Coronary artery (tissue), 2 donors: ENCODE measurements at regions not wholly inside any gene's neighbourhood (a gene's known extent, or its start where the extent isn't known, plus 50 kb on each side); places are given as distances from the start of the nearest gene placed in this dataset.

Experiments
- DNase-seq: peaks from one replicate; pipeline ENCODE4 v3.0.0-alpha.2; 2017; ENCODE audit warnings: low spot score
- H3K27ac ChIP-seq, 2 donors: fragments of 200-600 bp; sonication (generic); one replicate each; pipeline ENCODE4 v1.5.1; 2016 to 2019
- H3K4me3 ChIP-seq: fragments of 200-600 bp; sonication (generic); 2 replicates; pipeline ENCODE4 v1.5.1; 2016; ENCODE audit warnings: mild to moderate bottlenecking, moderate library complexity
- TF ChIP-seq, protein P1 (sequence below): fragments of 200-600 bp; sonication (generic); IDR thresholded peaks from one replicate; pipeline ENCODE4 v1.5.1; 2019; ENCODE audit warnings: antibody characterized with exemption

DNA sequence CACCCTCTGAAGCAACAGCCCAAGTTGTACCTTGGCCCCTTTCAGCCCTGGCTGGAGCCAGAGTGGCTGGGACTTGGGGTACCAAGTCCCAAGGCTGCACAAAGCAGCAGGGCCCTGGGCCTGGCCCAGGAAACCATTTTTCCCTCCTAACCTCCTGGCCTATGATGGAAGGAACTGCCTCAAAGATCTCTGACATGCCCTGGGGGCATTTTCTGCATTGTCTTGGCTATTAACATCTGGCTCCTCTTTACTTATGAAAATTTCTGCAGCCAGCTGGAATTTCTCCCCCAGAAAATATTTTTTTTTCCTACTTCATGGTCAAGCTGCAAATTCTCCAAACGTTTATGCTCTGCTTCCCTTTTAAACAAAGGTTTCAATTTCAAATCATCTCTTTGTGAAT is 269.4 kb upstream of the CDYL start:
- TF ChIP-seq, protein P1, sequence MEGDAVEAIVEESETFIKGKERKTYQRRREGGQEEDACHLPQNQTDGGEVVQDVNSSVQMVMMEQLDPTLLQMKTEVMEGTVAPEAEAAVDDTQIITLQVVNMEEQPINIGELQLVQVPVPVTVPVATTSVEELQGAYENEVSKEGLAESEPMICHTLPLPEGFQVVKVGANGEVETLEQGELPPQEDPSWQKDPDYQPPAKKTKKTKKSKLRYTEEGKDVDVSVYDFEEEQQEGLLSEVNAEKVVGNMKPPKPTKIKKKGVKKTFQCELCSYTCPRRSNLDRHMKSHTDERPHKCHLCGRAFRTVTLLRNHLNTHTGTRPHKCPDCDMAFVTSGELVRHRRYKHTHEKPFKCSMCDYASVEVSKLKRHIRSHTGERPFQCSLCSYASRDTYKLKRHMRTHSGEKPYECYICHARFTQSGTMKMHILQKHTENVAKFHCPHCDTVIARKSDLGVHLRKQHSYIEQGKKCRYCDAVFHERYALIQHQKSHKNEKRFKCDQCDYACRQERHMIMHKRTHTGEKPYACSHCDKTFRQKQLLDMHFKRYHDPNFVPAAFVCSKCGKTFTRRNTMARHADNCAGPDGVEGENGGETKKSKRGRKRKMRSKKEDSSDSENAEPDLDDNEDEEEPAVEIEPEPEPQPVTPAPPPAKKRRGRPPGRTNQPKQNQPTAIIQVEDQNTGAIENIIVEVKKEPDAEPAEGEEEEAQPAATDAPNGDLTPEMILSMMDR = no peak
- Histone ChIP-seq H3K4me3 (no peak overlapping the region), H3K27ac (no peak overlapping the region)
- no peak for DNase-seq

- TF ChIP-seq, protein P1 = no peak
- no peak overlapping the region for H3K4me3 ChIP-seq
- no peak for DNase-seq
- H3K27ac ChIP-seq = no peak overlapping the region
Measured at GRCh38 chr6:4506223-4506622, 270.0 kb upstream of the CDYL start.

GRCh38 chr6:4504700-4505099 is 271.5 kb upstream of the CDYL start:
- no peak for DNase-seq
- TF ChIP-seq, protein P1 = no peak
- Histone ChIP-seq H3K27ac (no peak overlapping the region), H3K4me3 (no peak overlapping the region)

DNA sequence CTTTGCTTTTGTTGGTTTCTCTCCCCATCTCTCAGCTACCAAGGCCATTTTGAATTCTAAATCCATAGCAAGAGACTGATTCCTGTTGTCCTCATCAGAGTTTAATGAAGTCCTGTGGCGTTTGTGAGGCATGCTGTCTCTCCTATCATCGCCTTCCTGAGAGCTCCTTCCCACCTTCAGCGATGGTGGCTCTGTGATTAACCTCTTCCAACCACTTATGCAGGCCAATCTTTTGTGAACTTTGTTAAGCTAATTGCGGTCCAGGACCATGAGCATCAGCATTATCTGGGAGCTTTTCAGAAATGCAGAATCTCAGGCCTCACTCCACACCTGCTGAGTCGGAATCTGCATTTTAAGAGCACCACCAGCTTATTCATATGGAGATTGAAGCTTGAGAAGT is 272.5 kb upstream of the CDYL start:
- no peak overlapping the region for H3K27ac ChIP-seq
- DNase-seq = no peak
- no peak overlapping the region for H3K4me3 ChIP-seq
- TF ChIP-seq, protein P1 = no peak

DNA sequence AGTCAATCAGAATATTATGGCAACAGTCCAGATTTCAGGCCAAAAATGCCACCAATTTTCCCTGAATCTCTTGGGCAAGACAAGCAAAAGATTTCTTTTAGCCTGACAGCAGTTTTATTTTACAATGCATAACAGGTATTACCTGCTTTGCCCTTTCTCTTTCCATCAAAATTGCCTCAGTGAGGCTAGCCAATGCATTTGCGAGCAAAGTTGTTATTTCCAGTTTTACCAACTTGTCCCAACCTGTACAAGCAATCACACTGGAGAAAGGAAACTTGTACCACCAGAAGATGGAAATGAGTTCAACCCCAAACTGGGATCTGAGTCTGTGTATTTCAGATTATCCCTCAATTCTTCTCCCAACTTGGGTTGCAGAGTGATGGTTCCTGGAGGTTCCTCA is 279.9 kb upstream of the CDYL start:
- Histone ChIP-seq H3K4me3 (no peak overlapping the region), H3K27ac (no peak overlapping the region)
- DNase-seq = no peak
- TF ChIP-seq, protein P1 = no peak

GRCh38 chr6:4491501-4492260 is 284.5 kb upstream of the CDYL start:
- TF ChIP-seq, protein P1 = no peak
- no peak overlapping the region for H3K4me3 ChIP-seq
- no peak for DNase-seq
- H3K27ac ChIP-seq = no peak overlapping the region

GRCh38 chr6:4489538-4489937 is 286.7 kb upstream of the CDYL start:
- Histone ChIP-seq H3K27ac (no peak overlapping the region), H3K4me3 (no peak overlapping the region)
- TF ChIP-seq, protein P1 = no peak
- DNase-seq = no peak
